ENCODE measurements at regions not wholly inside any gene's neighbourhood (a gene's known extent, or its start where the extent isn't known, plus 50 kb on each side); places are given as distances from the start of the nearest gene placed in this dataset.

GRCh38 chr4:170497112-170497511, 407.4 kb upstream of the AADAT start (continued):
- TF ChIP-seq SAP30 (IDR thresholded peaks at IDR 0.05; ENCODE audit: borderline replicate concordance, insufficient read depth, low read depth, low read length, poor library complexity, severe bottlenecking) = no peak

- Histone ChIP-seq H3K4me2 (ENCODE audit: insufficient read depth, low read length) (no peak overlapping the region), H3K36me3 (ENCODE audit: control insufficient read depth, insufficient read depth, low read length) (no peaks in the 10 kb centered on the region), H3K9me3 (replicated peaks; ENCODE audit: control insufficient read depth, insufficient read depth, low read depth, low read length) (no peaks in the 10 kb centered on the region; the same call in 1 of the 2 replicates), H3K27ac (ENCODE audit: extremely low read depth, low read depth, low read length) (no peak overlapping the region), H2AFZ (ENCODE audit: low read depth, low read length) (no peak overlapping the region), H3K4me3 (no peak overlapping the region), H3K27me3 (ENCODE audit: control insufficient read depth in 2 of 2, insufficient read depth in 2 of 2, low read length in 2 of 2) (no peaks in the 10 kb centered on the region), H3K4me1 (replicated peaks in 1 of 2; ENCODE audit: control insufficient read depth in 2 of 2, insufficient read depth in 2 of 2, low read length in 2 of 2) (no peaks in the 10 kb centered on the region), H3K9me1 (ENCODE audit: control insufficient read depth, insufficient read depth, low read length) (no peaks in the 10 kb centered on the region), H4K20me1 (replicated peaks; ENCODE audit: control insufficient read depth, insufficient read depth, low read length) (no peaks in the 10 kb centered on the region), H3K9ac (ENCODE audit: insufficient read depth in 1 of 2, low read depth in 2 of 2, low read length in 2 of 2) (no peak overlapping the region), H3K79me2 (ENCODE audit: control insufficient read depth, insufficient read depth, low read length) (no peaks in the 10 kb centered on the region)
- 6% methylated on average over 2 of the region's 2 CpGs for WGBS (ENCODE audit: insufficient coverage, low coverage, missing lambda C conversion rate)
- in situ Hi-C loops (cut with MboI) = no loop called here
- ChIA-PET POLR2A (no interaction called here), CTCF (ENCODE audit: low intra/inter-chr PET ratio) (no interaction called here)
- DNase-seq (ENCODE audit: extremely low read depth in 1 of 4, low spot score in 3 of 4) = no peak
- TF ChIP-seq MCM3 (IDR thresholded peaks at IDR 0.05) = no peak
- TF ChIP-seq AFF1 (IDR thresholded peaks at IDR 0.05; ENCODE audit: low read depth in 1 of 2, partially characterized antibody in 2 of 2) = no peak
- TF ChIP-seq ZNF639 (CRISPR knock-in tag; conservative IDR thresholded peaks at IDR 0.05 in 1 of 2, IDR thresholded peaks at IDR 0.05 in 1 of 2) = no peak
- no peak for TF ChIP-seq PHF21A (IDR thresholded peaks at IDR 0.05; ENCODE audit: borderline replicate concordance, low read depth)
- TF ChIP-seq GABPB2 (CRISPR knock-in tag; conservative IDR thresholded peaks at IDR 0.05) = no peak
- TF ChIP-seq PHTF2 (CRISPR knock-in tag; IDR thresholded peaks at IDR 0.05) = no peak
- BruUV-seq (replicated peaks) = no TSS peak
- FAIRE-seq = no peak
- intact Hi-C loops (cut with micrococcal nuclease) = no loop called here
- no peak for ATAC-seq
These were observed 402.2 kb upstream of the AADAT start for GRCh38 chr4:170491981-170492380.

Measured in K562 (cell line).